ENCODE measurements at regions not wholly inside any gene's neighbourhood (a gene's known extent, or its start where the extent isn't known, plus 50 kb on each side); places are given as distances from the start of the nearest gene placed in this dataset.

GRCh38 chr11:28417601-28418323 lies 309.6 kb downstream of the METTL15 start:
- no peak for DNase-seq (ENCODE audit: low read depth in 2 of 2)

GRCh38 chr11:28412029-28412428 lies 303.8 kb downstream of the METTL15 start:
- DNase-seq (ENCODE audit: low read depth in 2 of 2), result no peak

- DNase-seq (ENCODE audit: low read depth in 2 of 2), result no peak
Measured at GRCh38 chr11:28401446-28401845, 293.3 kb downstream of the METTL15 start.

GRCh38 chr11:28400331-28401100 lies 292.3 kb downstream of the METTL15 start:
- no peak for DNase-seq (ENCODE audit: low read depth in 2 of 2)

GRCh38 chr11:28393348-28393747 lies 285.2 kb downstream of the METTL15 start:
- no peak for DNase-seq (ENCODE audit: low read depth in 2 of 2)

GRCh38 chr11:28384418-28384817 lies 276.2 kb downstream of the METTL15 start:
- DNase-seq (ENCODE audit: low read depth in 2 of 2), result no peak

GRCh38 chr11:28383456-28383855 lies 275.3 kb downstream of the METTL15 start:
- no peak for DNase-seq (ENCODE audit: low read depth in 2 of 2)
